Hepatocyte (in vitro differentiated cells): ENCODE measurements at regions not wholly inside any gene's neighbourhood (a gene's known extent, or its start where the extent isn't known, plus 50 kb on each side); places are given as distances from the start of the nearest gene placed in this dataset.

Experiments used
- EZH2 ChIP-seq: fragments of 200-600 bp; sonication (generic); IDR thresholded peaks from 2 replicates; pipeline ENCODE4 v1.6.1; 2016; ENCODE audit warnings: antibody characterized with exemption, mild to moderate bottlenecking, borderline replicate concordance
- EZH2phosphoT487 ChIP-seq: fragments of 200-600 bp; sonication (generic); IDR thresholded peaks from one replicate; pipeline ENCODE4 v1.6.1; 2018; ENCODE audit warnings: antibody characterized with exemption, mild to moderate bottlenecking, low read depth, moderate library complexity; ENCODE audit not compliant: unreplicated experiment, severe bottlenecking
- TF ChIP-seq, protein P1 (sequence below): fragments of 200-600 bp; sonication (generic); IDR thresholded peaks from 2 replicates; pipeline ENCODE4 v1.5.1; 2016; ENCODE audit warnings: antibody characterized with exemption, mild to moderate bottlenecking; ENCODE audit not compliant: poor library complexity

DNA sequence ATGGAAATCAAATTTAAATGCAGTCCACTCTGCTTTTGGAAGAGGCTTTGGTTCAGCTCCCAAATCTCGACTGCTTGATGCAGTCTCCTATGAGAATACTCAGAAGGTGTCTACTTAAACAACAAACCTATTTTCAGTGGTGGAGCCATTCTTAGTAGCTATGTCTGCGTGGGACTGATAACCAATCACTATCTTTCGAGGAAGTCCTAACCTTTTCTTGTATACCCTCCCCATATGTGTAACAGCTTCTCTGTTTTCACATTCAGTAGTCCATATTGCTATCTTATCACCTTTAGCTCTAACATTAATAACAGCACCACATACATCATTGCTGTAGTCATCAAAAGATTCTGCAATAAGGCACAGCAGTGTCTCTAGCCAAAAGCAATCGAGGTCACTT, 333.0 kb upstream of the ATP11B start:
- TF ChIP-seq, protein P1, sequence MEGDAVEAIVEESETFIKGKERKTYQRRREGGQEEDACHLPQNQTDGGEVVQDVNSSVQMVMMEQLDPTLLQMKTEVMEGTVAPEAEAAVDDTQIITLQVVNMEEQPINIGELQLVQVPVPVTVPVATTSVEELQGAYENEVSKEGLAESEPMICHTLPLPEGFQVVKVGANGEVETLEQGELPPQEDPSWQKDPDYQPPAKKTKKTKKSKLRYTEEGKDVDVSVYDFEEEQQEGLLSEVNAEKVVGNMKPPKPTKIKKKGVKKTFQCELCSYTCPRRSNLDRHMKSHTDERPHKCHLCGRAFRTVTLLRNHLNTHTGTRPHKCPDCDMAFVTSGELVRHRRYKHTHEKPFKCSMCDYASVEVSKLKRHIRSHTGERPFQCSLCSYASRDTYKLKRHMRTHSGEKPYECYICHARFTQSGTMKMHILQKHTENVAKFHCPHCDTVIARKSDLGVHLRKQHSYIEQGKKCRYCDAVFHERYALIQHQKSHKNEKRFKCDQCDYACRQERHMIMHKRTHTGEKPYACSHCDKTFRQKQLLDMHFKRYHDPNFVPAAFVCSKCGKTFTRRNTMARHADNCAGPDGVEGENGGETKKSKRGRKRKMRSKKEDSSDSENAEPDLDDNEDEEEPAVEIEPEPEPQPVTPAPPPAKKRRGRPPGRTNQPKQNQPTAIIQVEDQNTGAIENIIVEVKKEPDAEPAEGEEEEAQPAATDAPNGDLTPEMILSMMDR: no peak
- TF ChIP-seq EZH2 (no peak), EZH2phosphoT487 (no peak)
